HUES64 (cell line): ENCODE measurements at regions not wholly inside any gene's neighbourhood (a gene's known extent, or its start where the extent isn't known, plus 50 kb on each side); places are given as distances from the start of the nearest gene placed in this dataset.

ENCODE experiments used
- H3K27ac ChIP-seq: 2 replicates; pipeline ENCODE4 v1.7.0; 2013; ENCODE audit warnings: low read depth, low read length, inconsistent platforms
- H3K27me3 ChIP-seq: 2 replicates; pipeline ENCODE4 v1.6.1; 2013; ENCODE audit warnings: mild to moderate bottlenecking, low read length; ENCODE audit not compliant: insufficient read depth
- H3K36me3 ChIP-seq: 2 replicates; pipeline ENCODE4 v1.6.1; 2013; ENCODE audit warnings: mild to moderate bottlenecking, low read length; ENCODE audit not compliant: insufficient read depth
- H3K4me1 ChIP-seq: 2 replicates; pipeline ENCODE4 v1.6.1; 2013; ENCODE audit warnings: mild to moderate bottlenecking, low read length, moderate library complexity; ENCODE audit not compliant: insufficient read depth
- H3K4me3 ChIP-seq: 2 replicates; pipeline ENCODE4 v1.5.1; 2013; ENCODE audit warnings: mild to moderate bottlenecking, low read length, moderate library complexity
- H3K9ac ChIP-seq: 2 replicates; pipeline ENCODE4 v1.6.1; 2013; ENCODE audit warnings: mild to moderate bottlenecking, low read depth, low read length
- H3K9me3 ChIP-seq: 2 replicates; pipeline ENCODE4 v1.6.1; 2013; ENCODE audit warnings: low read depth, low read length; ENCODE audit not compliant: insufficient read depth
- WGBS: fragments of 150-250, 120-280 bp; methylation state at CpG from one replicate; pipeline ENCODE4 v1.1.7; 2013; ENCODE audit warnings: missing lambda C conversion rate; 5-methylcytosine and 5-hydroxymethylcytosine counted together

GRCh38 chr3:118813472-118813871 lies 221.2 kb downstream of the IGSF11 start:
- WGBS = 90% methylated on average over 4 of the region's 4 CpGs
- H3K9me3 ChIP-seq = no peaks in the 10 kb centered on the region
- no peak overlapping the region for H3K9ac ChIP-seq
- H3K27ac ChIP-seq = no peak overlapping the region
- 0 out of 2 replicates have a peak, but pooled peaks cover 3% of the 10 kb centered on the region for H3K4me1 ChIP-seq
- no peak overlapping the region for H3K4me3 ChIP-seq
- no peaks in the 10 kb centered on the region for H3K27me3 ChIP-seq
- H3K36me3 ChIP-seq = no peaks in the 10 kb centered on the region

- no peaks in the 10 kb centered on the region for H3K27me3 ChIP-seq
- H3K4me3 ChIP-seq = no peak overlapping the region
- H3K9ac ChIP-seq = no peak overlapping the region
- 44% methylated on average over 5 of the region's 5 CpGs for WGBS
- no peak overlapping the region for H3K27ac ChIP-seq
- peaks cover 10% of the 10 kb centered on the region for H3K4me1 ChIP-seq
- H3K9me3 ChIP-seq = no peaks in the 10 kb centered on the region
- no peaks in the 10 kb centered on the region for H3K36me3 ChIP-seq
These were observed 216.9 kb downstream of the IGSF11 start for GRCh38 chr3:118817748-118818165.

- 96% methylated on average over 2 of the region's 2 CpGs for WGBS
- Histone ChIP-seq H3K36me3 (no peaks in the 10 kb centered on the region), H3K27ac (no peak overlapping the region), H3K27me3 (no peaks in the 10 kb centered on the region), H3K4me3 (no peak overlapping the region), H3K9ac (no peak overlapping the region), H3K4me1 (peaks cover 10% of the 10 kb centered on the region), H3K9me3 (no peaks in the 10 kb centered on the region)
These were observed 216.3 kb downstream of the IGSF11 start for GRCh38 chr3:118818386-118818785.

- Histone ChIP-seq H3K4me3 (no peak overlapping the region), H3K36me3 (no peaks in the 10 kb centered on the region), H3K27ac (no peak overlapping the region), H3K27me3 (no peaks in the 10 kb centered on the region), H3K9ac (no peak overlapping the region), H3K4me1 (peaks cover 7% of the 10 kb centered on the region), H3K9me3 (no peaks in the 10 kb centered on the region)
- over 99% methylated on average over 2 of the region's 2 CpGs for WGBS
These were observed 211.0 kb downstream of the IGSF11 start for GRCh38 chr3:118823626-118824025.

GRCh38 chr3:118827446-118827845 lies 207.2 kb downstream of the IGSF11 start:
- Histone ChIP-seq H3K36me3 (no peaks in the 10 kb centered on the region), H3K9me3 (no peaks in the 10 kb centered on the region), H3K27me3 (no peaks in the 10 kb centered on the region), H3K9ac (no peak overlapping the region), H3K4me1 (no peaks in the 10 kb centered on the region), H3K4me3 (no peak overlapping the region), H3K27ac (no peak overlapping the region)
- 97% methylated on average over 3 of the region's 3 CpGs for WGBS

- Histone ChIP-seq H3K4me3 (no peak overlapping the region), H3K9ac (no peak overlapping the region), H3K9me3 (no peaks in the 10 kb centered on the region), H3K27ac (no peak overlapping the region), H3K36me3 (no peaks in the 10 kb centered on the region), H3K27me3 (no peaks in the 10 kb centered on the region), H3K4me1 (no peaks in the 10 kb centered on the region)
- 96% methylated on average over 4 of the region's 4 CpGs for WGBS
These were observed 206.3 kb downstream of the IGSF11 start for GRCh38 chr3:118828351-118828750.

- WGBS = 86% methylated on average over 6 of the region's 6 CpGs
- Histone ChIP-seq H3K27ac (no peak overlapping the region), H3K27me3 (no peaks in the 10 kb centered on the region), H3K9me3 (peaks cover 8% of the 10 kb centered on the region; the same call in 1 of the 2 replicates), H3K36me3 (no peaks in the 10 kb centered on the region), H3K4me1 (no peaks in the 10 kb centered on the region), H3K4me3 (no peak overlapping the region), H3K9ac (no peak overlapping the region)
These were observed 201.6 kb downstream of the IGSF11 start for GRCh38 chr3:118833075-118833474.

GRCh38 chr3:118838871-118839270 lies 195.8 kb downstream of the IGSF11 start:
- no peaks in the 10 kb centered on the region for H3K4me1 ChIP-seq
- 0% methylated on average over 1 of the region's 1 CpG for WGBS
- H3K4me3 ChIP-seq = no peak overlapping the region
- no peak overlapping the region for H3K27ac ChIP-seq
- H3K9ac ChIP-seq = no peak overlapping the region
- H3K9me3 ChIP-seq = peaks cover 60% of the 10 kb centered on the region
- no peaks in the 10 kb centered on the region for H3K36me3 ChIP-seq
- no peaks in the 10 kb centered on the region for H3K27me3 ChIP-seq

- no peaks in the 10 kb centered on the region for H3K4me1 ChIP-seq
- WGBS = 94% methylated on average over 7 of the region's 7 CpGs
- no peak overlapping the region for H3K27ac ChIP-seq
- H3K36me3 ChIP-seq = no peaks in the 10 kb centered on the region
- H3K4me3 ChIP-seq = no peak overlapping the region
- H3K9me3 ChIP-seq = peaks cover 64% of the 10 kb centered on the region
- H3K9ac ChIP-seq = no peak overlapping the region
- H3K27me3 ChIP-seq = no peaks in the 10 kb centered on the region
These were observed 192.3 kb downstream of the IGSF11 start for GRCh38 chr3:118842147-118842863.

- no peaks in the 10 kb centered on the region for H3K27me3 ChIP-seq
- H3K9ac ChIP-seq = no peak overlapping the region
- H3K9me3 ChIP-seq = peaks cover 32% of the 10 kb centered on the region
- no peaks in the 10 kb centered on the region for H3K4me1 ChIP-seq
- no peaks in the 10 kb centered on the region for H3K36me3 ChIP-seq
- WGBS = 92% methylated on average over 7 of the region's 7 CpGs
- no peak overlapping the region for H3K27ac ChIP-seq
- H3K4me3 ChIP-seq = no peak overlapping the region
These were observed 188.5 kb downstream of the IGSF11 start for GRCh38 chr3:118846176-118846575.
